HG03469 (cell line): ENCODE measurements at regions not wholly inside any gene's neighbourhood (a gene's known extent, or its start where the extent isn't known, plus 50 kb on each side); places are given as distances from the start of the nearest gene placed in this dataset.

Experiments used
- ATAC-seq: cut with Tn5 transposase; IDR thresholded peaks from one replicate; pipeline ENCODE4 v1.9.1; 2021; ENCODE audit warnings: mild to moderate bottlenecking, moderate library complexity, moderate number of reproducible peaks; ENCODE audit not compliant: unreplicated experiment

DNA sequence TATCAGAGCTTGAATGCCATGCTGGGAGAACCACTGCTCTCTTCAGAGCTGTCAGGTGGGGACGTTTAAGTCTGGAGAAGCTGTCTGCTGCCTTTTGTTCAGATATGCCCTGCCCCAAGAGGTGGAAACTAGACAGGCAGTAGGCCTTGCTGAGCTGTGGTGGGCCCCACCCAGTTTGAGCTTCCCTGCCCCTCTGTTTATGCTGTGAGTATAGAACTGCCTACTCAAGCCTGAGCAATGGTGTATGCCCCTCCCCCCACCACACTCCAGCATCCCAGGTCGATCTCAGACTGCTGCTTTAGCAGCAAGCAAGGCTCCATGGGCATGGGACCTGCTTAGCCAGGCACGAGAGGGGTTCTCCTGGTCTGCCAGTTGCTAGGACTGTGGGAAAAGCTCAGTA lies 362.3 kb downstream of the FAM170A start:
- no peak for ATAC-seq

DNA sequence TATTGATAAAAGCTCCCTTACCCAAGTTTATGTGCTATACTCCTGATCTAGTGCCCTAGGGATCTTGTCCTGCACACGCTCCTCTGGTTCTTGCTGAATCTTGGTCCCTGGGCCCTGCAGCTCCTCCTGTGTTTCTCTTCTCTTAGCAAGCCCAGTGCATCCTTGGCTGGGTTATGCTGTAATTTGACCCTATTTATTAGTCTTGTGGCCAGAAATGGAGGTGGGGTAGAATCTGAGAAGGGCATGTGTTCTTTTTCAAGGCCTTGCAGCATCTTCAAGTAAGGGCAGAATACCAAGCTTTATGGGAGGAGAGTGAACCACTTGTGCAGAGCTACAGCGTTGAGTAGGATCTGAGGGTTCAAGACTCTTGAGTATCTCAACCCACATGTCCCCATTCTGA lies 366.8 kb downstream of the FAM170A start:
- ATAC-seq = no peak

DNA sequence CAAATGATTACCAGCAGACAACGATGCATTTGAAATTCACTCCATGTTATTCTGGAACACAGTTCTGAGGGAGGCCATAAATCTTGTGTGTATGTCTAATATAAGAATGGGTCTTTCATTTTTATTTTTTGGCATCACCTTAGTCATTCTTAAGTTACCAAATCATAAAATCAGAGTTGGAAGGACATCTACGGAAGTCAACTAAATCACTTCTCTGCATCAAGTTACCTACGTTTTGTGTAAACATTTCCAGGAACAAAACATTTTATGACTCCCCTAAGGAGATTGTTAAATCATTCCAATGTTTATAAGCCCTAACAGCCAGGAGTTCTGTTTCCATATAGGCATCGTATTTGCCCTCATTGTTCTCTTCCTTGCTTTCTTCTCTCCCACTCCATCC lies 378.2 kb downstream of the FAM170A start:
- no peak for ATAC-seq

DNA sequence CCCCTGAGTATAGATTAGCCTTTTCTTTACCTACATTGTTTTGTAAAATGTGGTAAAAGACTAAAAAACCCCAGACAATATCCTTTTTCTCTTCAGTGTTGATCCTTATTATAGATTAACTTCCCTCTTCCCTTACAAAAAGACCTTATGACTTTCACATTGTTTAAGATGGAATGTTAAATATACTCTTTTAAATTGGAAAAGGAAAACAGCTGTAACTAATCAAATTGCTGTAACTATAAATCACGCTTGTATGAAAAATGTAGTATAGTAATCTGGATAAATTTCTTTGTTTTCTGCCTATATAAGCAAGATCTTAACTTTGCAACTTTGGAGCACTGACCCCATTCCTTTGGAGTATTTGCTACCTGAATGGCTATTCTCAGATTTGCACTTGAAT lies 383.1 kb downstream of the FAM170A start:
- no peak for ATAC-seq

DNA sequence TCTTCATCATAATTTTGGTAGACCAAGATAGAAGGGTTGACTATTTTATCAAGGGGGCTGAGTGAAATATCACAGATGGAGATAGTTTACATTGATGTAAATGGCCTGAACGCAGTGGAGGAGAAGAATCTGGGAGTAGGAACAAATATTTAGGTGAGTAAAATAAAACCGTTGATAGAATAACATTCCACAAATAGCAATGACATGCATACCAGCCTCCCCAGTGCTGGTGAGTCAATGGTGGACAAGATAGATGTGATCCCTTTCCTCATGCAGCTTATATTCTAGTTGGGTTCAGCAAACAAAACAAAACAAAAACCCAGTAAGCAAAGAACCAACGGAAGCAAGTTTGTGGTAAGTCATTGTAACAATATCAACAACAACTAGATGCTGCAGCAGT lies 385.2 kb downstream of the FAM170A start:
- no peak for ATAC-seq

DNA sequence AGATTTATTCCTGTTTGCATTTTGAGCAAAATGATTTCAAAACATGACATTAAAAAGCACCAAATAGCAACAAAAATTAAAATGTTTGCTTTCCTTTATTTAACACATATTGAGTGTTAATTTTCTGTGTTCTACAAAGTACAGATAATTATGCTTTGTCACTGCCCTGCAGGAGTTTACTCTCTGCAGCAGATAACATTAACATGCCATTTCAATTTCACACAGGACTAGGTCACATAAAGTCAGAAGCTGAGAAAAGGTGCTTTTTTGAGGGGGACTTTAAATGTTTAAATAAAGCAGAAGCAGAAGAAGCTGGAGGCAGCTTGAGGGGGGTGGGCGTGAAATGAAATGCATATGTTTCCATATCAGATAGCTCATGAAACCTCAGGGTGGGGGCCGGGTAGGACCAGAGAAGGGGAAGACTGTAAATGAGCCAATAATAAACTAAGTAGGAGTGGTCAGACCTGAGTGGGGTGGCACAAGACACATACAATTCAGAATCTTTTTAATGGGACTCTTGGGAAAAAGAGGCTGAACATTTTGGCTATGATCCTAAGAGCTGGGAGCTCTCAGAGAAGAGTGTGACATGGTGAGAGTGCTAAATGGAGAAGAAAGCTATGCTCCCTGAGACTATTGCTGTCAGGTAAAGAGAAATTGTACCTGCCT lies 387.5 kb downstream of the FAM170A start:
- no peak for ATAC-seq

DNA sequence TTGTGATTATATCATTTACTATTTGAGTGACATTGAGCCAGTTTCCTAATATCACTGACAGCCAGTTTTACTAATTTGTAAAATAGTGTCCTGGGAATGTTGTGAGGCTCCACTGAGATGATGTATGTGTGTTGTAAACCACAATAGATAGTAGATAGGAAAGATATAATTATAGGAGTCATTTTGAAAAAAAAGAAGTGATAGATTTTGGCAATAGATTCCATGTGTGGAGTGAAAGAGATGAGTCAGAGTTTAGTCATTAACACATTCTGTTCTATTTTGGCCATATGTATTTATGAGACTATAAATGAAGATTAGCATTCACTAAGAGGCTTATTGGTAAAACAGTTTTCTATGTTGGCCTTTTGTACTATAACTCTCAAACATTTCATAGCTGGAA lies 388.2 kb downstream of the FAM170A start:
- no peak for ATAC-seq

DNA sequence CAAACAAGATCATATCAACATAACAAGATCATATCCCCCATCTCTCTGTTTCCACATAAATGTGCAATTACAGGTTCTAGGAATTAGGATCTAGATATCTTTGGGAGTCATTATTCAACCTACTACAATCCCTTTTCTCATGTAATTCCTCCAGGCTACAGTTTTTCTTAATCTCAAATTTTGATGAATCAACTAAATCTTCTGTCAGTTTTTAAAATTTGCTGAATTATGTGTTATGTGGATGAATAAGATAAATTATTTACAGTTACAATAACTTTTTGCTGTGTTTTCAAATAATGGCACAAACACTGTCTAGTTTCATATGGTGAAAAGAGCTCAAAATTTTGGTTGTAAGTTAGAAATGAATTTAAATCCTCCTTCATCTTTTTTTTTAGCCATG lies 405.8 kb downstream of the FAM170A start:
- no peak for ATAC-seq

DNA sequence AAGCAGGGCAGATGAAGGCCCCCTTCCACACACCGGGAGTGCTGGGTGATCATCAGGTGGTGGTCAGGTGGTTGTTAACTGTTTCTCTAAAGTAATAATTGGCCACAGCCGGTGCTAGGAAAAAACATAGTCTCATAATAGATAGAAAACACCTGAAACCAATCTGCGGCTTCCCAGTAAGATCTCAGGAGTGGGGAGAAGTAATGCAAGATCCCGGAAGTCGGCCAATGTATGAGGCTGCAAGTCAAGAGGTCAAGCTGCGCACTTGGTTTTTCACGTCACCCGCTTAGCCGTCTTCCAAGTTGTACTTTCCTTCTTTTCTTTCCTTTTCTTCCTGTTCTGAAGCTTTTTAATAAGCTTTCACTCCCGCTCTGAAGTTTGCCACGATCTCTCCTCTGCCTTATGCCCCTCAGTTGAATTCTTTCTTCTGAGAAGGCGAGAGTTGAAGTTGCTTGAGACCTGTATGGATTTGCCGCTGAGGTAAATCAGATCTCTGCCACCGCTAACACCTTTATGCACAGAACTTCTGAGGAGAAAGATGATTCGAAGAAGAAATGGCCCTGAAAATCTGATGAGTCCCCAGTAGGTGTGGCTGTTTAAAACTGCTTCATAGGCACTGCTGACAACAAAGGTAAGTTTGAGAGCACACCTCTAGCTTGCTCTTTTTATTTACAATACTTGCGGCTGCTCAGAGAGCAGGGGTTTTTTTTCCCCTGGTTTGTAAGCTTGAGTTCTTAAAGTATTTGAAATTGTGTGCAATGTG lies 406.6 kb downstream of the FAM170A start:
- no peak for ATAC-seq

DNA sequence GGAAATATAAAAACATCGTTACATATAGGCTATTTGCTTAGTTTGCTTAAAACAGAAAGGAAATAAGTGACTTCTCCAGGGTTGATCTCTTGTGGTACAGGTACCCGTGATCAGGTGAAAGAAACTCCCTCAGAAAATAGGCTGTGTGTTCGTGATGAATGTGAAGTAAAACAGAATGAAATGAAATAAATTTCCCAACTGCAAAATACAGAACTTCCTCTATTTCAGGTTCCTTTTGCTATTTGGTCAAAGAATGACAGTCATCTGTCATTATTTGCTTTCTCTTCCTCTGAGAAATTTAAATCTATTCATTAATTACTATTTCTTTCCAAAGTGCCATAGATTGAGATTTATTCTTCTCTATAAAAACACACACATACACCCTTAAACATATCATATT lies 408.1 kb downstream of the FAM170A start:
- no peak for ATAC-seq

DNA sequence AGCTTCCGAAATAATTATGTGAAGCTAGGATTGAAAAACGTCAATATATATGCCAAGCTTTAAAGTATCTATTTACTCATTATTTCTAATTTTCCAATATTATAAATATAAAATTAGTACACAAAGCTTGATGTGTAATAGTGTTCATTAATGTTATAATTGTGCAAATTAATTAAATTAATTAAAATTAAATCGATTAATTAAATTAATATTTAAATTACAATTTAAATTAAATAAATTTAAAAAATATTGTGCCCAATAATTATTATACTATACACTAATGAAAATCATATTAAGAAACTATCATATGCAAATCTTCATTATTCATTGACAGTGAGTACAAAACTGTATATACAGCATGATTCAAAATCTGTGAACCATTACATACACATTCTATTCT lies 409.8 kb downstream of the FAM170A start:
- no peak for ATAC-seq

DNA sequence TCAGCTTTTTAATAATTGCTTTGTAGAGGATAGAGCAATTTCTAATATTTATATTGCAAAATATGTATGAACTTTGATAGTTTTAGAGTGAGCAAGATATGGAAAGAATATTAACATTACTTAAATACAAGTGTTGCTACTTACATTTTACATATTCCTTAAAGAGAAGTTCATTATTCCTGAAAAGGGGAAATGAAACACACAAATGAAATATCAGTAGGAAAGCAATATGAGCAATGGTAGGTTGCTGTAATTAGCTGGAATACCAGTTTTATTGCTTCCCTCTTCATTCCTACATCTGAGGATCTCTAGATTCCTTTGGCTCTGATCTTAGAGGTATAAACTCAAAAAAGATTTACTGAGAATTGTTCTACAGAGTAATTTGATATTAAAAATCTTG lies 414.1 kb downstream of the FAM170A start:
- no peak for ATAC-seq

DNA sequence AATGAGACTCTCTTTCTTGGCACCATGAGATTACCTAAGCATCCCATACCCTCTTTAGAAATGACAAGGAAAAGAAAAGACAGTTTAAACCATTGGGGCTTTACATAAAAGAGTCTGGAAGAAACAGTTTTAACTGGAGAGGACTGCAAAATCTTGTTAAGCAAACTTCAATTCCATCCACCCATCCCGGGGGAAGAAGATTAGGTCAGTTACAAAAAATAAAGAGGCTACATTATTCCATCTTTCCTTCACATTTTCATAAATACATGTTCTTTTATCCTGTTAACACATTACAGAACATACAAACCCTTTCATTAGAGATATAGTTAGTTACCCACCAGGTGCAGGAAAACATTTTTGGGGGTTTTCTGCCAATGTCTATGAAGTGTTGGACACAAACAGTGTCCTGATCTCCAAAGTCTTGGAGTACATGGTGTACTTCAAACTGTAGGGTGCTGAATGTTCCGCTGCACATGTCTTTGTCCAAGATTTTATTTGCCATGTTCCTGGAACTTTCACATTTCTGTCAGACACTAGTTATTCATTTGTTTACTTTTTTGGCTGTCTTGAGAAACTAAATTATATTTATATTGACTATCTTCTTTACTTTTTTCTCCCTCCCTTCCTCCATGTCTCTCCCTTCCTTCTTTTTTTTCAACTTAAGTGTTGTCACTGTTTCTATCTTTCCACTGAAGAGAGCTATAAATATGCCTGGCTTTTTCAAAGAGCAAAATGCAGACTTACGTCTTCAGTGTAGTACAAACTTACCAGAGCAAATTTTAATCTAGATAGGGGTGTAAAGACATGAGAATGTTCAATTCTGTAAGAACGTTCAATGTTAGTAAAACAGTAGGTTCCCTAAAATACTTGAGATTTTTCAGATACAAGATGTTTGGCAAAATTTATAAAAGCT lies 410.9 kb upstream of the PRR16 start:
- no peak for ATAC-seq

DNA sequence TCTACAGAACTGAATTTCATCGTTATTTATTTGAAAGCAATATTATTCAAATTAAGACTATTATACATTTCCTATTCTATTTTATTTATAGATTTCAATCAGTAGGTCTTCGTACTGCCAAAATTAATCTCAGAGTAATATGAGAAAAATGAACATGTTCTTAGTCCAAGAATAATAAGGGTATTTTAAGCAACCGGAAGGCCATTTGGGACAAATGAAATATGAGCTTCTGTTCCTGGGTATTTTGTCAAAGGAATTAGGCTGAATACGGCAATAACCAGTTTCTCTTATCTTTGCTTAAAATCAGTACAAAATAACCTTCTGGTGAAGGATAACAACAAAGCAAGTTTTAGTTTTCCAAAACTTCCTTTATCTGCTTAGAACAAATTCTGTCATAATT lies 410.3 kb upstream of the PRR16 start:
- ATAC-seq = no peak

DNA sequence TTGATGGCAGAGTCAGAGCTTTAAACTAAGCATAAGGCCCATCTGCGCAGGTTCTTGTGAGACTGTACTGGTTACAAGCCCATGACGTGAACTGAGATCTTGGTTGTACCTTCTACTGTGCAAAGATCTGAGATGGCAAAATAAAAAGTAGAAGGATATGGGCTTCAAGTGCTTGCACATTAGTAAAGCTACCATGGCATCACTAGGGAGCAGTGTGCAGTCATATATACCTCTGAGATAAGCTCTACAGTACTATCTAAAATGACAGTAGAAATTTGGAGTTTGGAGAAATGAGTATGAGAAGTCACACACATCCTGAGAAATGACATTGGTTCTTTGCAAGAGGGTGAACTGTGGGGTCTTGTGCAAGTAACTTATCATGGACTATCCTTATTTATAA lies 408.2 kb upstream of the PRR16 start:
- no peak for ATAC-seq

DNA sequence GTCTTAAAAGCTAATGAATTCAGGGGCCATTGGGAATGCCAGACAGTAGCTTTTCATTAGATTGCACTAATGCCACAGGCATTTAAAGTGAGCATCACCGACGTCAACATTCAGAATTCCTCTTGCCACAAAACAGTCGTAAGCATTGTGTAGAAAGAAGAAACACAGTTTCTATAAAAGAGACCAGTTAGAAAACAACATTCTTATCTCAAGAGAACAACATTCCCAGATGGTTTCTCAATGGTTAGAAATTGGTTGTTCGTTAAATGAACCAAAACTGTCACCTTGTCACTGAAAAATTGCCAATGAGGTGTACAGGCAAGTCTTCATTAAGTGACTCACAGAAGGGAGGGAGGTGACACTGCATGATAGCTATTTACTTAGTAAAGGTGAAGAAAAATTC lies 401.6 kb upstream of the PRR16 start:
- ATAC-seq = no peak

DNA sequence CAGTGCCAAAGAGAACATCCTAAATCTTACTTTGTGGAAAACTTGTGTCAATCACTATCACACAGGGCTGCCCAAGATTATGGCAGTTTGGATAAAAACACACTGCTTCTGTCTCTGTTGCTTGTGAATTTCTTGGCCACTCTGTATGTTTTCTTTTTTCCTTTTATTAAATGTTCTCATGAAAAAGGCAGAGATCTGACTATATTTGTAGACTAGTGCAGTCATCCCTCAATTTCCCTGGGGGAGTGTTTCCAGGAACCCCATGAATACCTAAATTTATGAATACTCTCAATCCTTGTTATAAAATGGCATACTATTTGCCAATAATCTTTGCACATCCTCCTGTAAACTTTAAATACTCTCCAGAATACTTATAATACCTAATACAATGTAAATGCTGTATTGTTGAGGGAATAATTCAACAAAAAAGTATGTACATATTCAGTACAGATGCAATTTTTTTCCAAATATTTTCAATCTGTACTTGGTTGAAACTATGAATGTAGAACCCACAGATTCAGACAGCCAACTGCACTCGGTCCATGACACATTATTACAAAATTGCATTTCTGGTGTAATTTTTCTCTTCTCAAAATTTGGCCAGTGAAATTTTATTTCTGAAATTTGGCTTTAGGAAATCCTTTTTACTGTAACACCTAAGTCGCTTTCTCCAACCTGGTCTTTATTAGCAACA lies 391.9 kb upstream of the PRR16 start:
- ATAC-seq = no peak

DNA sequence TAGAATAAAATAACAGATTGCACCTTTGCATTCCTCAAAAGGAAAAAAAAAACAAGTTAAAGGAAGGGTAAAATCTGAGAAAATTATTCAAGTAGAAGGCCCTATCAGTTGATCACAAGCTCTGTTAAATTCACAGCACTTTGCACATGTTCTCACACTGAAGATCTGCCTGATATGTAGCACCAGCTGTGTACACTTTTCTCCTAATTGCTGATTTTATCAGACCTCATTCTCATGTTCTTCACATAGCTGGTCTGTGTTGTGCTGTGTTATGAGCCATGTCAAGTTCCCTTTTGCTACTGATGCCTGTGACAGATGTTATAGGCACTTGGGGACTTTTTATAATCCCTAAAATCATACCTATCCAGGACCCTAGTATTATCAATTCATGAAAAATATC lies 390.4 kb upstream of the PRR16 start:
- ATAC-seq = no peak

DNA sequence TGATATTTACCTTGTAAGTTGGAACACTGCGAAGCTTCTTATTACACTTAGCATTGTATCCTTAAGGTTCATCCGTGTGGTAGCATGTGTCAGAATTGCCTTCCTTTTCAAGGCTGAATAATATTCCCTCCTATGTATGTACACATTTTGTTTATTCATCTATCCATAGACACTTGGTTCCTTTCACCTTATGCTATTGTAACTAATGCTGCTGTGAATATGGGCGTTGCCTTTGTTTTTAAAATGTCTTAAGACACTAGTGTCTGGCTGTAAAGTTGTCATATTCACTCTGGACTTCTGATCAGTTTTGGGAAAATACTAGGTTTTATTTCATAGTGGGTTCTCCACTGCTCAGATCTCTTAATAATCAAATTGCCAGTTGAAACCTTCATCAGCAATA lies 383.3 kb upstream of the PRR16 start:
- no peak for ATAC-seq

DNA sequence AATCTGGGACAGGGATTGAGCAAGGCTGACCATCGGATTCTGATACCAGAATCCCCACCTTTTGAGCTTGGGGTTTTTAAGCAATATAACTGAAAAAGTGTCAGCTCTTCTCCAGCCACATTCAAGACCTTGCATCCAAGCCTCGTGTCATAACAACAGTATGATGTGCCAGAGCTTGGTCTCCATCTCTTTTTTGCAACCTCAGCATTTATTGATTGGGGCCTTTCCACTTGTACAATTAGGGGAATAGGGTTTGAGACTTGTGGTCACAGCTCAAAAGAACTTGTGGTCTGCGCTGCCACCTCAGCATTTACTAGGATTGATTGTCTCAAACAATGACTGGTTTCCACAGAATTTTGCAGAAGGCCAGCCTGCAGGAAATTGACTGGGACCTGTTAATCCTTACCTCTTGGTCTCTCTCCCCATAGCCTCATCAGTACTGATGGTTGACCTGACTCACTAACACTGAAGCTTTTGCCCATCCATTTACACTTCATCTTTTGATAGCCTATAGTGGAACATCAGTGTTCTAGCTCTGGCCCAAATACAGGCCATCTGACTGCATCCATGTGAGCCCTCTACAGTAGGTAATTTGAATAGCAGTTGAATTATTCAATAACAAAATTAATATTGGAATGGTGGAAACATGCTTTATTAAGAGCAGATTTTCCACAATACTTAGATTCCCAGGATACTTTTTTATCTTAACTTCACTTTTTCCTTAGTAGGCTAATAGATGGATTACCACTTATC lies 381.6 kb upstream of the PRR16 start:
- ATAC-seq = no peak
